Fibroblast of skin of abdomen (primary cell): ENCODE measurements at regions not wholly inside any gene's neighbourhood (a gene's known extent, or its start where the extent isn't known, plus 50 kb on each side); places are given as distances from the start of the nearest gene placed in this dataset.

Experiments used
- DNase-seq: peaks from one replicate; pipeline ENCODE4 v3.0.0-alpha.2; 2013

- DNase-seq = peak; percentile 92
These were observed 1044.3 kb downstream of the FLRT2 start for GRCh38 chr14:86574051-86574777.

- no peak for DNase-seq
These were observed 1040.4 kb downstream of the FLRT2 start for GRCh38 chr14:86570371-86570770.

- peak; percentile 71 for DNase-seq
These were observed 1013.6 kb downstream of the FLRT2 start for GRCh38 chr14:86543521-86543920.

- no peak for DNase-seq
These were observed 1012.0 kb downstream of the FLRT2 start for GRCh38 chr14:86541972-86542371.

- no peak for DNase-seq
These were observed 1010.8 kb downstream of the FLRT2 start for GRCh38 chr14:86540636-86541247.

- no peak for DNase-seq
These were observed 1009.6 kb downstream of the FLRT2 start for GRCh38 chr14:86539361-86540070.

- no peak for DNase-seq
These were observed 1003.9 kb downstream of the FLRT2 start for GRCh38 chr14:86533834-86534233.

- DNase-seq = peak; percentile 29
These were observed 1002.3 kb downstream of the FLRT2 start for GRCh38 chr14:86532219-86532618.

GRCh38 chr14:86530457-86530856 is 1000.5 kb downstream of the FLRT2 start:
- no peak for DNase-seq

GRCh38 chr14:86527312-86527711 is 997.4 kb downstream of the FLRT2 start:
- no peak for DNase-seq

- no peak for DNase-seq
These were observed 995.7 kb downstream of the FLRT2 start for GRCh38 chr14:86525673-86526072.

GRCh38 chr14:86521843-86522242 is 991.9 kb downstream of the FLRT2 start:
- no peak for DNase-seq

GRCh38 chr14:86521031-86521730 is 991.2 kb downstream of the FLRT2 start:
- DNase-seq = no peak

GRCh38 chr14:86518298-86518697 is 988.4 kb downstream of the FLRT2 start:
- DNase-seq = no peak

- no peak for DNase-seq
These were observed 985.3 kb downstream of the FLRT2 start for GRCh38 chr14:86515195-86515594.

GRCh38 chr14:86513564-86513963 is 983.6 kb downstream of the FLRT2 start:
- DNase-seq = no peak

GRCh38 chr14:86513056-86513455 is 983.1 kb downstream of the FLRT2 start:
- no peak for DNase-seq

- DNase-seq = peak; percentile 28
These were observed 980.5 kb downstream of the FLRT2 start for GRCh38 chr14:86510491-86510890.

- DNase-seq = peak; percentile 15
These were observed 975.9 kb downstream of the FLRT2 start for GRCh38 chr14:86505808-86506207.

- DNase-seq = no peak
These were observed 971.7 kb downstream of the FLRT2 start for GRCh38 chr14:86501611-86502010.

GRCh38 chr14:86491743-86492142 is 961.8 kb downstream of the FLRT2 start:
- no peak for DNase-seq

- no peak for DNase-seq
These were observed 951.2 kb downstream of the FLRT2 start for GRCh38 chr14:86481104-86481503.

- no peak for DNase-seq
These were observed 934.4 kb downstream of the FLRT2 start for GRCh38 chr14:86464341-86464740.
